ENCODE measurements at regions not wholly inside any gene's neighbourhood (a gene's known extent, or its start where the extent isn't known, plus 50 kb on each side); places are given as distances from the start of the nearest gene placed in this dataset.

DNA sequence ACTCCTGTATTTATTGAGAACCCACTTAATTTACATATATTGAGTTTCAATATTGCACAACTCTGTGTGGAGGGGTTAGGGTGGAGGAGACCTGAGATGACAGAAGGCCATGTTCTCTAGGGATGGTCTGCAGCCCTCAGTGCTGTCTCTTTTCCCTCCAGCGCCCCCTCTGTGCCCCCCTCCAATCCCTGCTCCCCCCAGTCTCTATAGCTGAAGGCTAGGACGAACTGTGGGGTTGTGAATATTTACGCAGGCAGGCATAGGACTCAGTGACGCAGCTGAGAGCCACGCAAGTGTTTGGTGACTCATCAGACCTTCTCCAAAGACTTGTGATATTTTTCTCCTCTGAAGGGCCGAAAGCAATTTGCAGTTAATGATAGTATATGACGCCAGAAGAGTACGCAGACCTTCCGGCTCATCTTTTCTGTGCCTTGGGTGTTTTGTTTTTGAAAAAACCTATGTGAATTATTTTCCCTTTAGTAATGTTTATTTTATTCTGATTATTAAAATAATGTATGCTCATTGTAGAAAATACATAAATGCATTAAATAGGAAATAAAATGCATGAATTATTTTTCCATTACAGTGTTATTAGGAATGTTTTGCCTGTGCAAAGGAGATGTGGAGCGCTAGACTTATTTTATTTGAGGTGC is 85.3 kb downstream of the SLC25A47 start:
- H3K23me2 ChIP-seq (ENCODE audit: low read depth, low read length), result no peaks in the 10 kb centered on the region
- no peak overlapping the region for H3K4me2 ChIP-seq (ENCODE audit: insufficient read depth in 1 of 2, low read depth in 2 of 2, low read length in 2 of 2)

More for the DNA sequence above, 85.3 kb downstream of the SLC25A47 start:
- Histone ChIP-seq H3K56ac (replicated peaks; ENCODE audit: insufficient read length, low read depth, low read length) (no peak overlapping the region), H3K18ac (ENCODE audit: extremely low read depth, low read length) (no peak overlapping the region), H3K27ac (ENCODE audit: low read depth, low read length) (no peak overlapping the region), H2BK120ac (replicated peaks; ENCODE audit: low read depth, low read length) (no peak overlapping the region), H2BK20ac (ENCODE audit: low read length) (no peak overlapping the region), H2AK5ac (ENCODE audit: low read depth, low read length) (no peak overlapping the region), H2BK5ac (ENCODE audit: low read depth, low read length) (no peak overlapping the region), H3K9me3 (ENCODE audit: insufficient read depth in 2 of 2, low read depth in 1 of 2, low read length in 1 of 2) (no peaks in the 10 kb centered on the region), H4K20me1 (replicated peaks in 1 of 2; ENCODE audit: control insufficient read depth in 1 of 2, insufficient read depth in 2 of 2, low read length in 2 of 2) (no peaks in the 10 kb centered on the region), H3K14ac (ENCODE audit: insufficient read length) (no peak overlapping the region), H2BK15ac (ENCODE audit: low read length) (peak overlapping the region; percentile 90; the same call in 1 of the 2 replicates), H3K23ac (ENCODE audit: insufficient read length) (no peak overlapping the region), H3K4me1 (replicated peaks in 1 of 4; ENCODE audit: control insufficient read depth in 3 of 4, insufficient read depth in 4 of 4, low read length in 3 of 4) (peaks cover 7 to 16% (median 13%) of the 10 kb centered on the region in 4 experiments), H3K79me1 (ENCODE audit: low read depth, low read length) (peaks cover 12% of the 10 kb centered on the region), H3K4me3 (ENCODE audit: extremely low read depth in 1 of 4, insufficient read depth in 2 of 4, low read depth in 3 of 4, low read length in 4 of 4) (no peak overlapping the region), H3K27me3 (replicated peaks in 1 of 4; ENCODE audit: control insufficient read depth in 3 of 4, extremely low read depth in 1 of 4, insufficient read depth in 3 of 4, low read length in 3 of 4) (no peaks in the 10 kb centered on the region), H2AFZ (ENCODE audit: low read length) (no peak overlapping the region), H3K79me2 (ENCODE audit: control insufficient read depth in 1 of 2, insufficient read depth in 2 of 2, low read length in 2 of 2) (no peaks in the 10 kb centered on the region), H4K8ac (ENCODE audit: extremely low read depth, insufficient read depth, low read length) (no peak overlapping the region), H3K36me3 (ENCODE audit: control insufficient read depth in 2 of 4, insufficient read depth in 4 of 4, low read length in 3 of 4) (no peaks in the 10 kb centered on the region), H3K9ac (replicated peaks in 1 of 4; ENCODE audit: extremely low read depth in 1 of 4, low read depth in 3 of 4, low read length in 3 of 4) (no peak overlapping the region), H4K5ac (ENCODE audit: insufficient read length, low read depth, low read length) (no peak overlapping the region), H4K91ac (replicated peaks; ENCODE audit: insufficient read length, low read length) (no peak overlapping the region), H3K4ac (replicated peaks; ENCODE audit: insufficient read length, low read depth, low read length) (no peak overlapping the region), H2BK12ac (ENCODE audit: low read depth, low read length) (no peak overlapping the region)
- ChIA-PET CTCF (ENCODE audit: partially characterized antibody) (interaction anchor here (0.7 to 4.9 kb wide), 9 partner anchors 9 to 246 kb away, joined by 3 to 37 read pairs (median 13); no protein-coding TSS in a partner anchor), POLR2A (ENCODE audit: partially characterized antibody) (interaction anchor here (0.6 to 1.2 kb wide), 2 partner anchors 10 to 106 kb away, joined by 3 read pairs; no protein-coding TSS in a partner anchor)
- no peak for DNase-seq (ENCODE audit: low read depth in 1 of 2, low spot score in 2 of 2)
- WGBS, 2 experiments (ENCODE audit: extremely low coverage in 1 of 2, insufficient coverage in 1 of 2, insufficient read length in 1 of 2, insufficient replicate concordance in 2 of 2, low coverage in 1 of 2, low lambda C conversion rate in 2 of 2, missing lambda C conversion rate in 1 of 2), result 88% methylated on average over 10 of the region's 10 CpGs; no CpG with 5 or more reads in 1 of the 2 experiments
- TF ChIP-seq RFX5 (IDR thresholded peaks at IDR 0.05; ENCODE audit: borderline replicate concordance, low read depth, low read length), result no peak
- FAIRE-seq, result no peak

Measured in H1 (cell line).